ENCODE measurements at regions not wholly inside any gene's neighbourhood (a gene's known extent, or its start where the extent isn't known, plus 50 kb on each side); places are given as distances from the start of the nearest gene placed in this dataset.
A peak's percentile ranks its signal among the peaks of the same experiment; 100 is the strongest.
"Not testable (repeated sequence)": the region's sequence is repeated elsewhere in the genome, so short reads cannot be mapped to it uniquely, and the experiment has no call there.

DNA sequence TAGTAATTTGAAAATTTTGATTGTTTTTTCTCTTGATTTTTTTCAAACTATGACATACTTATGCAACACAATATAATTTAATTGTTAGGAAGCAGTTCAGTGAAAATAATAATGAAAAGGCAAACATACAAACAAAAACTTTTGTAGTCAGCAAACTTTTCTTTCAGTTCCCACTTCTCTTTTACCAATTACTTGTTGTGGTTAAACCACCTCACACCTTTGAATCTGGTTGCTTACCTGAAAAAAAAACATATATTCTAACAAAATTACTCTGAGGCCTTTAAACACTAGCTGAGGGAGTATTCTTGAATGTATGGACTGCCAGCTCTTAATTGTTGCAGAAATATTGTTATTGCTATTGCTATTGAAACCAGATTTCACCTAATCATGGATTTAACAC, 266.2 kb upstream of the SEMA3C start:
- ATAC-seq = no peak
- TF ChIP-seq, protein P1, sequence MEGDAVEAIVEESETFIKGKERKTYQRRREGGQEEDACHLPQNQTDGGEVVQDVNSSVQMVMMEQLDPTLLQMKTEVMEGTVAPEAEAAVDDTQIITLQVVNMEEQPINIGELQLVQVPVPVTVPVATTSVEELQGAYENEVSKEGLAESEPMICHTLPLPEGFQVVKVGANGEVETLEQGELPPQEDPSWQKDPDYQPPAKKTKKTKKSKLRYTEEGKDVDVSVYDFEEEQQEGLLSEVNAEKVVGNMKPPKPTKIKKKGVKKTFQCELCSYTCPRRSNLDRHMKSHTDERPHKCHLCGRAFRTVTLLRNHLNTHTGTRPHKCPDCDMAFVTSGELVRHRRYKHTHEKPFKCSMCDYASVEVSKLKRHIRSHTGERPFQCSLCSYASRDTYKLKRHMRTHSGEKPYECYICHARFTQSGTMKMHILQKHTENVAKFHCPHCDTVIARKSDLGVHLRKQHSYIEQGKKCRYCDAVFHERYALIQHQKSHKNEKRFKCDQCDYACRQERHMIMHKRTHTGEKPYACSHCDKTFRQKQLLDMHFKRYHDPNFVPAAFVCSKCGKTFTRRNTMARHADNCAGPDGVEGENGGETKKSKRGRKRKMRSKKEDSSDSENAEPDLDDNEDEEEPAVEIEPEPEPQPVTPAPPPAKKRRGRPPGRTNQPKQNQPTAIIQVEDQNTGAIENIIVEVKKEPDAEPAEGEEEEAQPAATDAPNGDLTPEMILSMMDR (IDR thresholded peaks at IDR 0.05) = no peak
- no peak overlapping the region for H3K4me3 ChIP-seq
- no peaks in the 10 kb centered on the region for H3K4me1 ChIP-seq (ENCODE audit: low read depth)
- DNase-seq = no peak
- no peaks in the 10 kb centered on the region for H3K9me3 ChIP-seq
- H3K36me3 ChIP-seq (ENCODE audit: low read depth) = no peaks in the 10 kb centered on the region
- intact Hi-C loops (cut with DNase I, micrococcal nuclease) = no loop called here

- H3K36me3 ChIP-seq (ENCODE audit: low read depth) = no peaks in the 10 kb centered on the region
- H3K9me3 ChIP-seq = no peaks in the 10 kb centered on the region
- ATAC-seq = no peak
- no peak for DNase-seq
- no peaks in the 10 kb centered on the region for H3K4me1 ChIP-seq (ENCODE audit: low read depth)
- intact Hi-C loops (cut with DNase I, micrococcal nuclease) = no loop called here
- TF ChIP-seq, protein P1 (IDR thresholded peaks at IDR 0.05) = no peak
- no peak overlapping the region for H3K4me3 ChIP-seq
Measured at GRCh38 chr7:81183326-81183725, 264.5 kb upstream of the SEMA3C start.

GRCh38 chr7:81182056-81182455, 263.2 kb upstream of the SEMA3C start:
- DNase-seq = peak in 1 of 3 donors; percentile 40
- ATAC-seq = peak; percentile 23
- H3K9me3 ChIP-seq; intact Hi-C loops (cut with DNase I, micrococcal nuclease); H3K4me3 ChIP-seq; H3K36me3 ChIP-seq (ENCODE audit: low read depth); H3K4me1 ChIP-seq (ENCODE audit: low read depth): not testable (repeated sequence)

DNA sequence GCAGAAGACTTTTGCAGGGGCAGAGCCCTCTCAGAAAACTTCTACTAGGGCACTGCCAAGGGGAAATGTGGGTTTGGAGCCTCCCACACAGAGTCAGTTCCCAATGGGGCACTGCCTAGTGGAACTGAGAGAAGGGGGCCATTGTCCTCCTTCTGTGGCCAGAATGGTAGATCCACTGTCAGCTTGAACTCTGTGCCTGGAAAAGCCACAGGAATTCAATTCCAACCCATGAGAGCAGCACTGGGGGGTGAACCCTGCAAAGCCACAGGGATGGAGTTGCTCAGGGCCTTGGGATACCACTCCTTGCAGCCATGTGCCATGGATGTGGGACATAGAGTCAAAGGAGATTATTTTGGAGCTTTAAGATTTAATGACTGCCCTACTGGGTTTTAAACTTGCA, 262.2 kb upstream of the SEMA3C start:
- intact Hi-C loops (cut with DNase I, micrococcal nuclease) = no loop called here
- ATAC-seq (no peak), DNase-seq (no peak)
- TF ChIP-seq, protein P1 (IDR thresholded peaks at IDR 0.05) = no peak
- Histone ChIP-seq H3K9me3 (no peaks in the 10 kb centered on the region), H3K4me1 (ENCODE audit: low read depth) (no peaks in the 10 kb centered on the region), H3K36me3 (ENCODE audit: low read depth) (no peaks in the 10 kb centered on the region), H3K4me3 (no peak overlapping the region)

- DNase-seq (no peak), ATAC-seq (no peak)
- Histone ChIP-seq H3K4me1 (ENCODE audit: low read depth) (no peaks in the 10 kb centered on the region), H3K36me3 (ENCODE audit: low read depth) (no peaks in the 10 kb centered on the region), H3K9me3 (no peaks in the 10 kb centered on the region), H3K4me3 (no peak overlapping the region)
- intact Hi-C loops (cut with DNase I, micrococcal nuclease) = no loop called here
- TF ChIP-seq, protein P1 (IDR thresholded peaks at IDR 0.05) = no peak
Measured at GRCh38 chr7:81180573-81180972, 261.7 kb upstream of the SEMA3C start.

DNA sequence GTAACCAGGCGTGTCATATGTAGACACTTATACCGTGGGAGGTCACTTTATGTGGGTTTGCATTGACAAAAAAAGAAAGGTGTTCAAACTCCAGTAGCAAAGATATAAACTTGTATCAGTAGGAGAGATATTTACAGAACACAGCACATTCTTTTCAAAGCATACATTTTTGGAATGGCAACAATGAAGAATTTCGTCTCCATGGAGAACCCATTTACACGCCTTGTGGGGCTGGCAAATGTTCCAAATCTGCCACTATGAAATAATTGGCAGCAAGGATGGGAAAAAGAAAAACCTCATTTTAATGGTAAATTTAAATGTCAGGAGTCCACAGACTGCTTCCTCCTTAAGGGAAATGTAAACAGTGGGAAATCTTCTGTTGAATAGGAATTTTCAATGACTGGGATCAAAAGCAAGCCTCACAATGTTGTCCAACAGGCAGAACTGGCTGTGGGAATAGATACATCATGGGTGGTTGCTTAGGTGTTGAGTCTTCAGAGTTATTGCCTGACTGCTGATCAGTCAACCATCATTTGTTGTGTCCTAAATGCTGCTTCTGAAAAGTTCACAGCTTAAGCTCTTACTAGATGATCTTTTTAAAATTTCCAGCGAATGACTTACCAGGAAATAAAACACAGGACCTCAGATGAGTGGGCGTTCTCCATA, 256.6 kb upstream of the SEMA3C start:
- Histone ChIP-seq H3K36me3 (ENCODE audit: low read depth) (no peaks in the 10 kb centered on the region), H3K4me3 (no peak overlapping the region), H3K9me3 (no peaks in the 10 kb centered on the region), H3K4me1 (ENCODE audit: low read depth) (no peaks in the 10 kb centered on the region)
- intact Hi-C loops (cut with DNase I, micrococcal nuclease) = no loop called here
- TF ChIP-seq, protein P1 (IDR thresholded peaks at IDR 0.05) = no peak
- DNase-seq (no peak), ATAC-seq (no peak)
